ENCODE measurements at regions not wholly inside any gene's neighbourhood (a gene's known extent, or its start where the extent isn't known, plus 50 kb on each side); places are given as distances from the start of the nearest gene placed in this dataset.
"Not testable (repeated sequence)": the region's sequence is repeated elsewhere in the genome, so short reads cannot be mapped to it uniquely, and the experiment has no call there.

GRCh38 chr7:68249611-68250010 lies 1253.0 kb downstream of the TYW1 start:
- H3K4me3 ChIP-seq = no peak overlapping the region
- peaks cover 15% of the 10 kb centered on the region for H3K4me1 ChIP-seq
- no peaks in the 10 kb centered on the region for H3K9me3 ChIP-seq
- peaks cover 7% of the 10 kb centered on the region for H3K27me3 ChIP-seq
- no peaks in the 10 kb centered on the region for H3K36me3 ChIP-seq
- no peak overlapping the region for H3K27ac ChIP-seq
- no peak for TF ChIP-seq POLR2AphosphoS5 (IDR thresholded peaks at IDR 0.05)
- no peak for TF ChIP-seq EP300 (IDR thresholded peaks at IDR 0.05)
- TF ChIP-seq POLR2A (IDR thresholded peaks at IDR 0.05) = no peak
- no peak for TF ChIP-seq CTCF (IDR thresholded peaks at IDR 0.05)
- 89% methylated on average over 1 of the region's 1 CpG for WGBS
- DNase-seq (ENCODE audit: low spot score in 2 of 2) = no peak

- DNase-seq (ENCODE audit: low spot score in 2 of 2) = no peak
- Histone ChIP-seq H3K36me3 (no peaks in the 10 kb centered on the region), H3K9me3 (no peaks in the 10 kb centered on the region), H3K4me1 (peaks cover 15% of the 10 kb centered on the region), H3K27me3 (peaks cover 12% of the 10 kb centered on the region), H3K4me3 (no peak overlapping the region), H3K27ac (no peak overlapping the region)
- TF ChIP-seq CTCF (IDR thresholded peaks at IDR 0.05) (no peak), POLR2AphosphoS5 (IDR thresholded peaks at IDR 0.05) (no peak), EP300 (IDR thresholded peaks at IDR 0.05) (no peak), POLR2A (IDR thresholded peaks at IDR 0.05) (no peak)
- 89% methylated on average over 4 of the region's 4 CpGs for WGBS
Observed at GRCh38 chr7:68250143-68250542, 1253.5 kb downstream of the TYW1 start.

- H3K27ac ChIP-seq; H3K9me3 ChIP-seq; H3K36me3 ChIP-seq; H3K4me3 ChIP-seq; DNase-seq (ENCODE audit: low spot score in 2 of 2); H3K4me1 ChIP-seq: not testable (repeated sequence)
- WGBS = 85% methylated on average over 1 of the region's 1 CpG
- H3K27me3 ChIP-seq = peaks cover 17% of the 10 kb centered on the region
Observed at GRCh38 chr7:68254815-68255214, 1258.2 kb downstream of the TYW1 start.

- TF ChIP-seq EP300 (IDR thresholded peaks at IDR 0.05) (no peak), CTCF (IDR thresholded peaks at IDR 0.05) (no peak), POLR2AphosphoS5 (IDR thresholded peaks at IDR 0.05) (no peak), POLR2A (IDR thresholded peaks at IDR 0.05) (no peak)
Observed at GRCh38 chr7:68256295-68256694, 1259.7 kb downstream of the TYW1 start.

GRCh38 chr7:68258609-68259008 lies 1262.0 kb downstream of the TYW1 start:
- Histone ChIP-seq H3K9me3 (no peaks in the 10 kb centered on the region), H3K4me1 (no peaks in the 10 kb centered on the region), H3K27ac (no peak overlapping the region), H3K27me3 (peaks cover 17% of the 10 kb centered on the region), H3K4me3 (no peak overlapping the region), H3K36me3 (no peaks in the 10 kb centered on the region)
- DNase-seq (ENCODE audit: low spot score in 2 of 2) = no peak
- WGBS = 28% methylated on average over 8 of the region's 8 CpGs
- TF ChIP-seq POLR2A (IDR thresholded peaks at IDR 0.05) (no peak), EP300 (IDR thresholded peaks at IDR 0.05) (no peak), CTCF (IDR thresholded peaks at IDR 0.05) (no peak)

More at GRCh38 chr7:68256295-68256694, 1259.7 kb downstream of the TYW1 start:
- 75% methylated on average over 2 of the region's 2 CpGs for WGBS
- no peaks in the 10 kb centered on the region for H3K9me3 ChIP-seq
- no peaks in the 10 kb centered on the region for H3K4me1 ChIP-seq
- H3K27me3 ChIP-seq = peaks cover 17% of the 10 kb centered on the region
- H3K36me3 ChIP-seq = no peaks in the 10 kb centered on the region
- H3K27ac ChIP-seq = no peak overlapping the region
- H3K4me3 ChIP-seq = no peak overlapping the region
- DNase-seq (ENCODE audit: low spot score in 2 of 2) = no peak

- Histone ChIP-seq H3K9me3 (peaks cover 21% of the 10 kb centered on the region), H3K36me3 (no peaks in the 10 kb centered on the region), H3K4me3 (no peak overlapping the region), H3K27me3 (no peaks in the 10 kb centered on the region), H3K27ac (no peak overlapping the region), H3K4me1 (no peaks in the 10 kb centered on the region)
- WGBS = 39% methylated on average over 3 of the region's 3 CpGs
- no peak for TF ChIP-seq POLR2A (IDR thresholded peaks at IDR 0.05)
- TF ChIP-seq POLR2AphosphoS5 (IDR thresholded peaks at IDR 0.05) = no peak
- TF ChIP-seq EP300 (IDR thresholded peaks at IDR 0.05) = no peak
- no peak for TF ChIP-seq CTCF (IDR thresholded peaks at IDR 0.05)
- no peak for DNase-seq (ENCODE audit: low spot score in 2 of 2)
Observed at GRCh38 chr7:68265258-68265657, 1268.6 kb downstream of the TYW1 start.
